ENCODE measurements at regions not wholly inside any gene's neighbourhood (a gene's known extent, or its start where the extent isn't known, plus 50 kb on each side); places are given as distances from the start of the nearest gene placed in this dataset.

GRCh38 chr18:37812961-37813360 lies 247.4 kb upstream of the CELF4 start:
- no peaks in the 10 kb centered on the region for H3K4me1 ChIP-seq (ENCODE audit: low read depth, poor library complexity, severe bottlenecking)
- H3K4me2 ChIP-seq = no peak overlapping the region
- H3K36me3 ChIP-seq (ENCODE audit: insufficient read depth) = no peaks in the 10 kb centered on the region
- H3K79me2 ChIP-seq (ENCODE audit: insufficient read depth, low read depth) = no peaks in the 10 kb centered on the region
- no peaks in the 10 kb centered on the region for H3K27me3 ChIP-seq (ENCODE audit: insufficient read depth, low read depth)
- H4K20me1 ChIP-seq (ENCODE audit: insufficient read depth) = no peaks in the 10 kb centered on the region
- no peak overlapping the region for H3K4me3 ChIP-seq (IDR thresholded peaks at IDR 0.05; ENCODE audit: insufficient read depth, low read depth, low read length)
- H2AFZ ChIP-seq (ENCODE audit: low read depth) = no peak overlapping the region
- TF ChIP-seq, protein P1, sequence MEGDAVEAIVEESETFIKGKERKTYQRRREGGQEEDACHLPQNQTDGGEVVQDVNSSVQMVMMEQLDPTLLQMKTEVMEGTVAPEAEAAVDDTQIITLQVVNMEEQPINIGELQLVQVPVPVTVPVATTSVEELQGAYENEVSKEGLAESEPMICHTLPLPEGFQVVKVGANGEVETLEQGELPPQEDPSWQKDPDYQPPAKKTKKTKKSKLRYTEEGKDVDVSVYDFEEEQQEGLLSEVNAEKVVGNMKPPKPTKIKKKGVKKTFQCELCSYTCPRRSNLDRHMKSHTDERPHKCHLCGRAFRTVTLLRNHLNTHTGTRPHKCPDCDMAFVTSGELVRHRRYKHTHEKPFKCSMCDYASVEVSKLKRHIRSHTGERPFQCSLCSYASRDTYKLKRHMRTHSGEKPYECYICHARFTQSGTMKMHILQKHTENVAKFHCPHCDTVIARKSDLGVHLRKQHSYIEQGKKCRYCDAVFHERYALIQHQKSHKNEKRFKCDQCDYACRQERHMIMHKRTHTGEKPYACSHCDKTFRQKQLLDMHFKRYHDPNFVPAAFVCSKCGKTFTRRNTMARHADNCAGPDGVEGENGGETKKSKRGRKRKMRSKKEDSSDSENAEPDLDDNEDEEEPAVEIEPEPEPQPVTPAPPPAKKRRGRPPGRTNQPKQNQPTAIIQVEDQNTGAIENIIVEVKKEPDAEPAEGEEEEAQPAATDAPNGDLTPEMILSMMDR (conservative IDR thresholded peaks at IDR 0.05; ENCODE audit: low read depth, low read length) = no peak
- H3K27ac ChIP-seq = no peak overlapping the region
- no peak overlapping the region for H3K9ac ChIP-seq

DNA sequence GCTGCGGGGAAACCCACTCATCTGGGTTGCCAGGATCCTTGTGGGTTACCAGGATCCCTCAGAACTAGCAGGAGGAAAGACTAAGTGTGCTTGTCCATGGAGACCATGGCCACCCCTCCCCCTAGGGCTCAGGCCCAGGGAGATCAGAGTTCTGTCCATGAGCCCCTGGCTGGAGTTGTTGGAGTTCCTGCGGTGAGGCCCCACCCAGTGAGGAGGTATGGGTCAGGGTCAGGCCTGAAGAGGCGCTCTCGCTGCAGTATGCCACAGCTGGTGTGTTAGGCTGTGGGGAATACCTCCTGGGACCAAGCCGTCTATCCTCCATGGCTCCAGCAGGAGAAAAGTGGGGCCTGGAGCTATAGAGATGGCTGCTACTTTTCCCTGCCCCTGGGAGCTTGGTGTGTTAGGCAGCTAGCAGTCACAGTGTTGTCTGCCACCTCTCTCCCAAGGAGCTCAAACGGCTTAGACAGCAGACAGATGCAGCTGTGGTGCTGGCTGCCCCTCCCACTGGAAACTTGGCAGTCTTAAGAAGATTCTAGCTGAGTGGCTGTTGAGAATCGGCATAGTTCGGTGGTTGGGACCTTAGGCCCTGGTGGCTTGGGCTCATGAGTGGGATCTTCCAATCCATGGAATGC lies 240.3 kb upstream of the CELF4 start:
- Histone ChIP-seq H2AFZ (ENCODE audit: low read depth) (no peak overlapping the region), H3K4me3 (IDR thresholded peaks at IDR 0.05; ENCODE audit: insufficient read depth, low read depth, low read length) (no peak overlapping the region), H3K36me3 (ENCODE audit: insufficient read depth) (no peaks in the 10 kb centered on the region), H3K27me3 (ENCODE audit: insufficient read depth, low read depth) (no peaks in the 10 kb centered on the region), H4K20me1 (ENCODE audit: insufficient read depth) (no peaks in the 10 kb centered on the region), H3K4me1 (ENCODE audit: low read depth, poor library complexity, severe bottlenecking) (no peaks in the 10 kb centered on the region), H3K4me2 (no peak overlapping the region), H3K9ac (no peak overlapping the region), H3K79me2 (ENCODE audit: insufficient read depth, low read depth) (no peaks in the 10 kb centered on the region), H3K27ac (no peak overlapping the region)
- TF ChIP-seq, protein P1 (conservative IDR thresholded peaks at IDR 0.05; ENCODE audit: low read depth, low read length) = no peak

GRCh38 chr18:37796823-37797349 lies 231.3 kb upstream of the CELF4 start:
- no peak overlapping the region for H3K27ac ChIP-seq
- no peak overlapping the region for H2AFZ ChIP-seq (ENCODE audit: low read depth)
- no peaks in the 10 kb centered on the region for H3K27me3 ChIP-seq (ENCODE audit: insufficient read depth, low read depth)
- H3K79me2 ChIP-seq (ENCODE audit: insufficient read depth, low read depth) = no peaks in the 10 kb centered on the region
- no peaks in the 10 kb centered on the region for H3K36me3 ChIP-seq (ENCODE audit: insufficient read depth)
- H3K4me2 ChIP-seq = no peak overlapping the region
- H3K9ac ChIP-seq = no peak overlapping the region
- H4K20me1 ChIP-seq (ENCODE audit: insufficient read depth) = no peaks in the 10 kb centered on the region
- no peak overlapping the region for H3K4me3 ChIP-seq (IDR thresholded peaks at IDR 0.05; ENCODE audit: insufficient read depth, low read depth, low read length)
- no peaks in the 10 kb centered on the region for H3K4me1 ChIP-seq (ENCODE audit: low read depth, poor library complexity, severe bottlenecking)
- TF ChIP-seq, protein P1 (conservative IDR thresholded peaks at IDR 0.05; ENCODE audit: low read depth, low read length) = no peak

DNA sequence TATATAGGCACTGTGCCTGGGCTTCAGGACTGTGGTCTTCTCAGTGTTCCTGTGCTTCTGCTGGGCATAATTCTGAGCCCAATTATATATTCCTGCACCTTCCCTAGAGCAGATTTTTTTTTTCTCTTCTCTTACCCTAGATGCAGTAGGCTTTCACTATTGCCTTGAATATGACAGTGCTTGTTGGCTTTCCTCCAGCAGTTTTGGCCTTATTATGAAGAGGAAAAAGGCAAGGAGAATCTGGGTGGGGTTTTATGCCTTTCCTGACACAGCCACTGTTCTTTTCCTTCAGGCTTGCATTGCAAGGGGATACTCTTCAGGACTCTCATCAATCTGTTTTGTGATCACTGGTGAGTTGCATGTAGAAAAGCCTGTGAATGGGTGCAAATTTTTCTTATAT lies 221.9 kb upstream of the CELF4 start:
- Histone ChIP-seq H3K4me2 (no peak overlapping the region), H3K27me3 (ENCODE audit: insufficient read depth, low read depth) (no peaks in the 10 kb centered on the region), H3K79me2 (ENCODE audit: insufficient read depth, low read depth) (no peaks in the 10 kb centered on the region), H3K36me3 (ENCODE audit: insufficient read depth) (no peaks in the 10 kb centered on the region), H3K4me1 (ENCODE audit: low read depth, poor library complexity, severe bottlenecking) (no peaks in the 10 kb centered on the region), H3K9ac (no peak overlapping the region), H4K20me1 (ENCODE audit: insufficient read depth) (no peaks in the 10 kb centered on the region), H3K27ac (no peak overlapping the region), H3K4me3 (IDR thresholded peaks at IDR 0.05; ENCODE audit: insufficient read depth, low read depth, low read length) (no peak overlapping the region), H2AFZ (ENCODE audit: low read depth) (no peak overlapping the region)
- TF ChIP-seq, protein P1 (conservative IDR thresholded peaks at IDR 0.05; ENCODE audit: low read depth, low read length) = no peak
